Parathyroid adenoma (tissue), 2 donors: ENCODE measurements at regions not wholly inside any gene's neighbourhood (a gene's known extent, or its start where the extent isn't known, plus 50 kb on each side); places are given as distances from the start of the nearest gene placed in this dataset.

ENCODE experiments used
- H2AFZ ChIP-seq: fragments of 300-600 bp; sonication (generic); one replicate; pipeline ENCODE4 v1.7.0; 2017; ENCODE audit warnings: antibody characterized with exemption, mild to moderate bottlenecking
- H3K27ac ChIP-seq: fragments of 300-600 bp; sonication (generic); one replicate; pipeline ENCODE4 v1.7.0; 2017
- H3K27me3 ChIP-seq: fragments of 300-600 bp; sonication (generic); one replicate; pipeline ENCODE4 v1.7.0; 2017; ENCODE audit warnings: low read length; ENCODE audit not compliant: control insufficient read depth, insufficient read depth
- H3K36me3 ChIP-seq: fragments of 300-600 bp; sonication (generic); one replicate; pipeline ENCODE4 v1.7.0; 2017; ENCODE audit warnings: low read length; ENCODE audit not compliant: control insufficient read depth, insufficient read depth
- H3K4me1 ChIP-seq: fragments of 300-600 bp; sonication (generic); one replicate; pipeline ENCODE4 v1.7.0; 2017; ENCODE audit warnings: control low read depth
- H3K4me2 ChIP-seq: fragments of 300-600 bp; sonication (generic); one replicate; pipeline ENCODE4 v1.7.0; 2017; ENCODE audit warnings: low read length
- H3K4me3 ChIP-seq: fragments of 300-600 bp; sonication (generic); one replicate; pipeline ENCODE4 v1.7.0; 2017; ENCODE audit warnings: low read depth, low read length
- H3K79me2 ChIP-seq: fragments of 300-600 bp; sonication (generic); one replicate; pipeline ENCODE4 v1.7.0; 2017; ENCODE audit warnings: control low read depth
- H3K9ac ChIP-seq: fragments of 300-600 bp; sonication (generic); one replicate; pipeline ENCODE4 v1.7.0; 2017; ENCODE audit warnings: mild to moderate bottlenecking
- H3K9me3 ChIP-seq: fragments of 300-600 bp; sonication (generic); one replicate; pipeline ENCODE4 v1.7.0; 2017; ENCODE audit warnings: low read length; ENCODE audit not compliant: control insufficient read depth
- TF ChIP-seq, protein P1 (sequence below): fragments of 300-600 bp; sonication (generic); IDR thresholded peaks from one replicate; pipeline ENCODE4 v1.7.0; 2017; ENCODE audit warnings: antibody characterized with exemption, mild to moderate bottlenecking
- donor health status: primary hyperparathyroidism.

DNA sequence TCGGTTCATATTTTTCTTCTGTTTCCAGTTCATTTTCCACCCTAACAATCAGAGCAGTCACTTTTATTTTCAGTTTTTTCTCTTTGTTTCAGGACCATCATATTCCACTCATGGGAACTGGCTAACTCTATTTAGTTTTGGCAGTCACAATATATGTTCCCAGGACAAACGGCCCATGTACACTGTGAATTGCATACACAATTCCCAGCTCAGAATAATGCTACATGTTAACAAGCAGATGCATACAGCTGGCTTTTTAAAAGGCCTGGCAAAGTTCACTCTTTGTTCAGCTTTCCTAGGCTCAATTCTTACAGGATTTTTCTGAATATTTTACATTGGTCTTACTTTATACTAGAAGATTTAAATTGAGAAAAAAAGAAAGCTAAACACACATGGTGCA, 224.9 kb downstream of the ANKRD50 start:
- H2AFZ ChIP-seq: no peak overlapping the region
- TF ChIP-seq, protein P1, sequence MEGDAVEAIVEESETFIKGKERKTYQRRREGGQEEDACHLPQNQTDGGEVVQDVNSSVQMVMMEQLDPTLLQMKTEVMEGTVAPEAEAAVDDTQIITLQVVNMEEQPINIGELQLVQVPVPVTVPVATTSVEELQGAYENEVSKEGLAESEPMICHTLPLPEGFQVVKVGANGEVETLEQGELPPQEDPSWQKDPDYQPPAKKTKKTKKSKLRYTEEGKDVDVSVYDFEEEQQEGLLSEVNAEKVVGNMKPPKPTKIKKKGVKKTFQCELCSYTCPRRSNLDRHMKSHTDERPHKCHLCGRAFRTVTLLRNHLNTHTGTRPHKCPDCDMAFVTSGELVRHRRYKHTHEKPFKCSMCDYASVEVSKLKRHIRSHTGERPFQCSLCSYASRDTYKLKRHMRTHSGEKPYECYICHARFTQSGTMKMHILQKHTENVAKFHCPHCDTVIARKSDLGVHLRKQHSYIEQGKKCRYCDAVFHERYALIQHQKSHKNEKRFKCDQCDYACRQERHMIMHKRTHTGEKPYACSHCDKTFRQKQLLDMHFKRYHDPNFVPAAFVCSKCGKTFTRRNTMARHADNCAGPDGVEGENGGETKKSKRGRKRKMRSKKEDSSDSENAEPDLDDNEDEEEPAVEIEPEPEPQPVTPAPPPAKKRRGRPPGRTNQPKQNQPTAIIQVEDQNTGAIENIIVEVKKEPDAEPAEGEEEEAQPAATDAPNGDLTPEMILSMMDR: no peak
- H3K4me2 ChIP-seq: no peak overlapping the region
- H3K9me3 ChIP-seq: no peaks in the 10 kb centered on the region
- H3K36me3 ChIP-seq: no peaks in the 10 kb centered on the region
- no peak overlapping the region for H3K27ac ChIP-seq
- no peaks in the 10 kb centered on the region for H3K27me3 ChIP-seq
- no peaks in the 10 kb centered on the region for H3K79me2 ChIP-seq
- no peak overlapping the region for H3K4me3 ChIP-seq
- H3K4me1 ChIP-seq: no peaks in the 10 kb centered on the region
- H3K9ac ChIP-seq: no peak overlapping the region

DNA sequence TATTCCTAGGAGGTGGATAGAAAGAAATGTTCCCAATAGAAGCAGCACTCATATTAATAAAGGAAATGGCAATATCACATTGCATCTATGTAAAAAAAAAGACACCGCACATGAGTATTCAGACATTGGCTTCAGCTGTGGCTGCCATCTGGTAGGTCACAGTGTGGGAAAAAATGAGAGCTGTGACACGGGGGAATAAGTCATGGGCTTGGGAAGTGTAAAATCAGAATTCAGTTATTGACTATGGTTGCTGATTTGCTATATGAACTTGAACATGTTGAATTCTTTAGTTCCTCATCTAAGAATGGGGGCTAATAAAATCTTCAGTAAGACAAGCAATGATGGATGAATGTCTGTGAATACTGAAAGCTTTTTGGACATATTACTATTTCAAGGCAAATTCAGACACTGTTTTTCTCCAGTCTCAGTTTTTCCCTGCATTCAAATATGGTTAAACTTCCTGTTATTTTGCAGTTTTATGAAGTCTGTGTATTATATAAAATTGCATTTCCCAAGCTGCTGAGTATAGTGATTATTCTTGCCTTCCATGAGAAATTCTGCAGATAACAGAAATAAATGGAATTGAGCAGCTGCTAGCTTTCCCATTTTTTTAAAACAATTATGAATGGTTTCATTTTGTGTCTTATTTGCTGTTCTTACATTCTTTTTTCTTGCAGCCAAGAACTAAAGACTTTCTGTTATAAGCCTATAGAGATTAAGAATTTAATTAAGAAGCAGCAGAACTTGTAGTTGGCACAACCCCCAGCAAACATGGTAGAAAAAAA, 221.0 kb downstream of the ANKRD50 start:
- Histone ChIP-seq H3K9ac (no peak overlapping the region), H3K79me2 (no peaks in the 10 kb centered on the region), H2AFZ (no peak overlapping the region), H3K27ac (no peak overlapping the region), H3K36me3 (no peaks in the 10 kb centered on the region), H3K4me1 (no peaks in the 10 kb centered on the region), H3K4me2 (no peak overlapping the region), H3K9me3 (no peaks in the 10 kb centered on the region), H3K27me3 (no peaks in the 10 kb centered on the region), H3K4me3 (no peak overlapping the region)
- TF ChIP-seq, protein P1: no peak

DNA sequence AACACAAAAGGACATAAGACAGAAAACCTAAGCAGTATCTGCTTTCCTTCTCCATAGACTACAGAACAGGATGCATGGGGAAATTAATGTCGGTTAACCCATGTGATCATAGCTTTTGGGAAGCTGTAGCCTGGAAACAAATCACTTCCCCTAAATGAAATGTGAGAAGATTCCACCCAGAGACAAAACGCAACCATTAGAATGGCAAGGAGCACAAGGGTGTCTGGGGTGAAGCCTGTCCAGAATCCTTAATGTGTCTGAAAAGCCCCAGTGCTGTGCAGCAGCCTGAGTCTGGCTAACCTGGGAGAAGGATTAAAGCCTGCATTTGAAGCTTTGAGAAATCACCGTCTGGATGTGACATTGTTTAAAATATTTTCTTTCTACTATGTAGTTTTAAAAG, 213.3 kb downstream of the ANKRD50 start:
- H3K27ac ChIP-seq: no peak overlapping the region
- H3K4me3 ChIP-seq: no peak overlapping the region
- TF ChIP-seq, protein P1: no peak
- no peaks in the 10 kb centered on the region for H3K36me3 ChIP-seq
- no peaks in the 10 kb centered on the region for H3K9me3 ChIP-seq
- no peaks in the 10 kb centered on the region for H3K4me1 ChIP-seq
- no peak overlapping the region for H3K4me2 ChIP-seq
- no peak overlapping the region for H2AFZ ChIP-seq
- H3K27me3 ChIP-seq: no peaks in the 10 kb centered on the region
- H3K9ac ChIP-seq: no peak overlapping the region
- H3K79me2 ChIP-seq: no peaks in the 10 kb centered on the region

DNA sequence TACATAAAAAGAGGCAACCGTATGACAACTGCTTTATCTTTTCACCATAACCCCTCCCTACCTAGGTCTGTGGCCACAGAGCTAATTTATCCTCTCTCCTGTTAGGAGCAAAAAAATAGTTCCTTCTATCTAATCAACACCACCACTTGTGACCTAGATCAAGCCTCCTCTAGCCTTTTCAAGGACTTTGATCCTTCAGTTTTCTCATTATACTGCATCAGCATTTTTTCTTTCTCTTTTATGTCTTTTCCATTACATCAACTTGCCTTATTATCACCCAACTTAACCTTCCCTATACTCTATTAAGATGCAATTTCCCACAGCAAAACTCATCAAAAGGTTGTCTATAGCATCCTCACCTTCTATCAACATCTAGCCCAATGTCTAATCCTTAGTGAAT, 211.0 kb downstream of the ANKRD50 start:
- TF ChIP-seq, protein P1: no peak

DNA sequence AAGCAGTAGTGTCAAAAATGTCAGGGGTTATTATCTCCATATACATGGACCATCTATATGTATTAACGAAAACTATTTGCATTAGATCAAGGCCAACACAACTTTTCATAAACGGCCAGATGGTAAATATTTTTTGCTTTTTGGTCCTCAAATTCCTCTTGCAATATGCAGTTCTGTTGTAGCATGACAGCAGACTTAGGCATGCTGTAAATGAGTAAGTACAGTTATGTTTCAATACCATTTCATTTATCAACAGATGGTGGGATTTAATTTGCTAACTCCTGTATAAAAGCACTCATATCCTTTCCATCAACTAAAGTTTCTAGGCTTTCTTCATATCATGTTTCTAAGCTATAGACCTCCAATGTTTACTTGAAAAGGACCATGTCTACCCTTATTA, 208.1 kb downstream of the ANKRD50 start:
- Histone ChIP-seq H3K4me2 (no peak overlapping the region), H3K36me3 (no peaks in the 10 kb centered on the region), H3K9me3 (no peaks in the 10 kb centered on the region), H3K27me3 (no peaks in the 10 kb centered on the region), H3K27ac (no peak overlapping the region), H3K4me3 (no peak overlapping the region), H3K79me2 (no peaks in the 10 kb centered on the region), H2AFZ (no peak overlapping the region), H3K9ac (no peak overlapping the region), H3K4me1 (no peaks in the 10 kb centered on the region)
- TF ChIP-seq, protein P1: no peak

More for the DNA sequence above, 211.0 kb downstream of the ANKRD50 start:
- Histone ChIP-seq H3K4me1 (no peaks in the 10 kb centered on the region), H2AFZ (no peak overlapping the region), H3K4me2 (no peak overlapping the region), H3K9ac (no peak overlapping the region), H3K27me3 (no peaks in the 10 kb centered on the region), H3K36me3 (no peaks in the 10 kb centered on the region), H3K79me2 (no peaks in the 10 kb centered on the region), H3K9me3 (no peaks in the 10 kb centered on the region), H3K27ac (no peak overlapping the region), H3K4me3 (no peak overlapping the region)
